ENCODE measurements at regions not wholly inside any gene's neighbourhood (a gene's known extent, or its start where the extent isn't known, plus 50 kb on each side); places are given as distances from the start of the nearest gene placed in this dataset.

DNA sequence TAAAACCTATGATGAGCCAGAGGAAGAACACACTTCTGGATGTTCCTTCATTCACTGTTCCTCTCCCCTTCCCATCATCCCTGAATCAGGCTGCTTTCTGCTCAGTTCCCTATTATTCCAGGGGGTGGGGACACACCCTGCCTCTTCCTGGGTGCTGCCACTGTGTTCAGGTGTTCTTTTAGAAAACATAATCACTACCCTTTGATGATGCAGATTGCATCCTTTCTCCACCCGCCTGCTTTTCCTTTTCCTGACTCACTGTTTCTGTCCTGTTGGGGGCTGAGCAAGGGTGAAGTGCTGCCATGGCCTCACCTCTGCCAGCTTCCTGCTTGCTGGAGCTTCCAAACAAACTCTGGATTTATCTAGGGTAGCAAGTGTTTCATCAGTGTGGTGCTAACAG, 331.9 kb upstream of the GRIA1 start:
- intact Hi-C loops (cut with DNase I): no loop called here

DNA sequence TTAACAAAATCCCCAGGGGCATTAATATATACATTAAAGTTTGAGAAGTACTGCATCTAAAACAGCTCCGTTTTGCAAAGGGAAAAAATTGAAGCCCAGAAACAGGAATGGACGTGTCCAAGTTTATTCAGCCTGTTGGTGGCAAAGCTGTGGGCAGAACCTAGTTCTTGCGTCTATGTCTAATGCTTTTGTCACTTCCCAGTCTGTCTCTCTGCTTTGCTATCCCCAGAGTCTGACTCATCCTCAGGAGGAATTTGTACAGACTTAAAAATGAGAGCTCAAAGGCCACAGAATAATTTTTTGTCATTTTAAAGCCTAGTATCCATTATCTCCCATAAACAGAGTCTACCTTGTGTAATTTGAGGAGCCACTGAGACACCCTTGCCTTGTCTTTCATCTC, 330.9 kb upstream of the GRIA1 start:
- FAIRE-seq (no peak), DNase-seq (no peak), ATAC-seq (no peak)
- no peak for TF ChIP-seq CTCF (IDR thresholded peaks at IDR 0.05)
- Histone ChIP-seq H3K4me1 (no peaks in the 10 kb centered on the region), H3K27ac (no peak overlapping the region), H3K4me3 (no peak overlapping the region), H3K27me3 (no peaks in the 10 kb centered on the region), H3K36me3 (no peaks in the 10 kb centered on the region), H3K9me3 (no peaks in the 10 kb centered on the region)
- intact Hi-C loops (cut with DNase I): no loop called here
- WGBS, 2 donors: 36 to 45% methylated on average over 3 of the region's 3 CpGs

More for the DNA sequence above, 331.9 kb upstream of the GRIA1 start:
- Histone ChIP-seq H3K27ac (no peak overlapping the region), H3K36me3 (no peaks in the 10 kb centered on the region), H3K27me3 (no peaks in the 10 kb centered on the region), H3K9me3 (no peaks in the 10 kb centered on the region), H3K4me3 (no peak overlapping the region), H3K4me1 (no peaks in the 10 kb centered on the region)
- FAIRE-seq (no peak), ATAC-seq (no peak), DNase-seq (no peak)
- TF ChIP-seq CTCF (IDR thresholded peaks at IDR 0.05): no peak
- 45 to 48% methylated on average over 1 of the region's 1 CpG for WGBS, 2 donors

GRCh38 chr5:153168241-153168640, 322.2 kb upstream of the GRIA1 start:
- WGBS, 2 donors: 72 to 83% methylated on average over 1 of the region's 1 CpG
- no peak for FAIRE-seq
- H3K27me3 ChIP-seq: no peaks in the 10 kb centered on the region
- no peak overlapping the region for H3K27ac ChIP-seq
- H3K36me3 ChIP-seq: no peaks in the 10 kb centered on the region
- intact Hi-C loops (cut with DNase I): no loop called here
- H3K9me3 ChIP-seq: no peaks in the 10 kb centered on the region
- H3K4me1 ChIP-seq: no peaks in the 10 kb centered on the region
- H3K4me3 ChIP-seq: no peak overlapping the region
- ATAC-seq: no peak
- DNase-seq: no peak
- no peak for TF ChIP-seq CTCF (IDR thresholded peaks at IDR 0.05)

- ATAC-seq (no peak), DNase-seq (no peak), FAIRE-seq (no peak)
- TF ChIP-seq CTCF (IDR thresholded peaks at IDR 0.05): no peak
- H3K4me1 ChIP-seq: no peaks in the 10 kb centered on the region
- H3K27ac ChIP-seq: no peak overlapping the region
- H3K27me3 ChIP-seq: no peaks in the 10 kb centered on the region
- H3K9me3 ChIP-seq: no peaks in the 10 kb centered on the region
- H3K4me3 ChIP-seq: no peak overlapping the region
- H3K36me3 ChIP-seq: no peaks in the 10 kb centered on the region
- 78 to 100% methylated on average over 1 of the region's 1 CpG for WGBS, 2 donors
- intact Hi-C loops (cut with DNase I): no loop called here
Measured at GRCh38 chr5:153187503-153187902, 303.0 kb upstream of the GRIA1 start.

DNA sequence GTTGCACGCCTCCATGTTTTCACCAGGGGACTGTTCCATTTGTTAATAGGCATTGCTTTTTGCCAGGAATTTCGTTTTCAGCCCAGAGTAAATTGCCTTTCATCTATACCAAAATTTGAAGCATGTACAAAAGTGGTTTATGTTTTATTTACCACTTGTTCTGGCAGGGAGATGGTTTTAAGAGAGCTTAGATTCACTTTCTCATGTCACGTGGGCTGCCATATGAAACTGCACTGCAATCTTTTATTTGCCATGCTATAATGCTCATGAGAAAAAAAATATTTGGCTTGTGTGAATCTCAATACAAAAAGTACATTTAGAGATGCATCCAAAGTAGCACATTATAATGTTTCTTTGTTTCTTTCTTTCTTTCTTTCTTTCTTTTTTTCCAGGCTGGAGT, 284.1 kb upstream of the GRIA1 start:
- WGBS, 2 donors: 55 to 68% methylated on average over 3 of the region's 3 CpGs
- intact Hi-C loops (cut with DNase I): no loop called here
- TF ChIP-seq CTCF (IDR thresholded peaks at IDR 0.05): no peak

More for the DNA sequence above, 284.1 kb upstream of the GRIA1 start:
- no peaks in the 10 kb centered on the region for H3K27me3 ChIP-seq
- H3K4me1 ChIP-seq: no peaks in the 10 kb centered on the region
- no peak for FAIRE-seq
- H3K4me3 ChIP-seq: no peak overlapping the region
- ATAC-seq: no peak
- H3K36me3 ChIP-seq: no peaks in the 10 kb centered on the region
- no peaks in the 10 kb centered on the region for H3K9me3 ChIP-seq
- no peak overlapping the region for H3K27ac ChIP-seq
- DNase-seq: no peak

Measured in pancreas (tissue), 10 donors.